ENCODE measurements at regions not wholly inside any gene's neighbourhood (a gene's known extent, or its start where the extent isn't known, plus 50 kb on each side); places are given as distances from the start of the nearest gene placed in this dataset.

DNA sequence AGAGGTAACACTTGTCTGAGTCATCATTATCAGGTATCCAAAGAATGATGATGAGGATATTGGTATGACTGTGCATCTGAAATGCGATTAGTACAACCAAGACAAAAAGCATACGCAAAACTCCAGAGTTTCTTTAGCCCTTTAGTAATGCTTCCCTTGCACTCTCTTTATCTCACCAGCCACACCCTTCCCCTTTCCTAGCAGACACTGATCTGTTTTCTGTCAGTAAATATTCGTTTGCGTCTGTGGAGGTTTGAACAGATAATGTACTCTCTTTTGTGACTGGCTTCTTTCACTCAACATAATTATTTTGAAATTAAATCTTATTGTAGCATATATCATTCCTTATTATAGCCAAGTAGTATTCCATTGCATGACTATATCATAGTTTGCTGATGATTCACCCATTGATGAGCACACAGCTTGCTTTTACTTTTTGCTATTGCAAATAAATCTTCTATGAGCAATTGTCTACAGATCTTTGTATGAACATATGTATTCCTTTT lies 775.7 kb downstream of the SLC6A15 start (continued):
- TF ChIP-seq, protein P1, sequence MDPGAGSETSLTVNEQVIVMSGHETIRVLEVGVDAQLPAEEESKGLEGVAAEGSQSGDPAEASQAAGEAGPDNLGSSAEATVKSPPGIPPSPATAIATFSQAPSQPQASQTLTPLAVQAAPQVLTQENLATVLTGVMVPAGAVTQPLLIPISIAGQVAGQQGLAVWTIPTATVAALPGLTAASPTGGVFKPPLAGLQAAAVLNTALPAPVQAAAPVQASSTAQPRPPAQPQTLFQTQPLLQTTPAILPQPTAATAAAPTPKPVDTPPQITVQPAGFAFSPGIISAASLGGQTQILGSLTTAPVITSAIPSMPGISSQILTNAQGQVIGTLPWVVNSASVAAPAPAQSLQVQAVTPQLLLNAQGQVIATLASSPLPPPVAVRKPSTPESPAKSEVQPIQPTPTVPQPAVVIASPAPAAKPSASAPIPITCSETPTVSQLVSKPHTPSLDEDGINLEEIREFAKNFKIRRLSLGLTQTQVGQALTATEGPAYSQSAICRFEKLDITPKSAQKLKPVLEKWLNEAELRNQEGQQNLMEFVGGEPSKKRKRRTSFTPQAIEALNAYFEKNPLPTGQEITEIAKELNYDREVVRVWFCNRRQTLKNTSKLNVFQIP (CRISPR knock-in tag; IDR thresholded peaks at IDR 0.05; ENCODE audit: borderline replicate concordance, low read depth) = peak; percentile 45; the same call in 1 of the 2 replicates
- TF ChIP-seq ZNF8 (CRISPR knock-in tag; IDR thresholded peaks at IDR 0.05) (peak; percentile 22; the same call in 1 of the 2 replicates), BACH2 (CRISPR knock-in tag; IDR thresholded peaks at IDR 0.05; ENCODE audit: borderline replicate concordance) (no peak), TCF4 (CRISPR knock-in tag; IDR thresholded peaks at IDR 0.05; ENCODE audit: borderline replicate concordance) (peak; percentile 88), ISL1 (CRISPR knock-in tag; IDR thresholded peaks at IDR 0.05) (peak; percentile 100), ZC3H10 (CRISPR knock-in tag; IDR thresholded peaks at IDR 0.05) (peak; percentile 63; the same call in 1 of the 2 replicates), ZNF70 (CRISPR knock-in tag; IDR thresholded peaks at IDR 0.05) (no peak)
- TF ChIP-seq, protein P2, sequence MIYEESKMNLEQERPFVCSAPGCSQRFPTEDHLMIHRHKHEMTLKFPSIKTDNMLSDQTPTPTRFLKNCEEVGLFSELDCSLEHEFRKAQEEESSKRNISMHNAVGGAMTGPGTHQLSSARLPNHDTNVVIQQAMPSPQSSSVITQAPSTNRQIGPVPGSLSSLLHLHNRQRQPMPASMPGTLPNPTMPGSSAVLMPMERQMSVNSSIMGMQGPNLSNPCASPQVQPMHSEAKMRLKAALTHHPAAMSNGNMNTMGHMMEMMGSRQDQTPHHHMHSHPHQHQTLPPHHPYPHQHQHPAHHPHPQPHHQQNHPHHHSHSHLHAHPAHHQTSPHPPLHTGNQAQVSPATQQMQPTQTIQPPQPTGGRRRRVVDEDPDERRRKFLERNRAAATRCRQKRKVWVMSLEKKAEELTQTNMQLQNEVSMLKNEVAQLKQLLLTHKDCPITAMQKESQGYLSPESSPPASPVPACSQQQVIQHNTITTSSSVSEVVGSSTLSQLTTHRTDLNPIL (CRISPR knock-in tag; IDR thresholded peaks at IDR 0.05; ENCODE audit: low read depth) = peak; percentile 97
- TF ChIP-seq, protein P3, sequence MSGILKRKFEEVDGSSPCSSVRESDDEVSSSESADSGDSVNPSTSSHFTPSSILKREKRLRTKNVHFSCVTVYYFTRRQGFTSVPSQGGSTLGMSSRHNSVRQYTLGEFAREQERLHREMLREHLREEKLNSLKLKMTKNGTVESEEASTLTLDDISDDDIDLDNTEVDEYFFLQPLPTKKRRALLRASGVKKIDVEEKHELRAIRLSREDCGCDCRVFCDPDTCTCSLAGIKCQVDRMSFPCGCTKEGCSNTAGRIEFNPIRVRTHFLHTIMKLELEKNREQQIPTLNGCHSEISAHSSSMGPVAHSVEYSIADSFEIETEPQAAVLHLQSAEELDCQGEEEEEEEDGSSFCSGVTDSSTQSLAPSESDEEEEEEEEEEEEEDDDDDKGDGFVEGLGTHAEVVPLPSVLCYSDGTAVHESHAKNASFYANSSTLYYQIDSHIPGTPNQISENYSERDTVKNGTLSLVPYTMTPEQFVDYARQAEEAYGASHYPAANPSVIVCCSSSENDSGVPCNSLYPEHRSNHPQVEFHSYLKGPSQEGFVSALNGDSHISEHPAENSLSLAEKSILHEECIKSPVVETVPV (CRISPR knock-in tag; IDR thresholded peaks at IDR 0.05) = peak; percentile 89

DNA sequence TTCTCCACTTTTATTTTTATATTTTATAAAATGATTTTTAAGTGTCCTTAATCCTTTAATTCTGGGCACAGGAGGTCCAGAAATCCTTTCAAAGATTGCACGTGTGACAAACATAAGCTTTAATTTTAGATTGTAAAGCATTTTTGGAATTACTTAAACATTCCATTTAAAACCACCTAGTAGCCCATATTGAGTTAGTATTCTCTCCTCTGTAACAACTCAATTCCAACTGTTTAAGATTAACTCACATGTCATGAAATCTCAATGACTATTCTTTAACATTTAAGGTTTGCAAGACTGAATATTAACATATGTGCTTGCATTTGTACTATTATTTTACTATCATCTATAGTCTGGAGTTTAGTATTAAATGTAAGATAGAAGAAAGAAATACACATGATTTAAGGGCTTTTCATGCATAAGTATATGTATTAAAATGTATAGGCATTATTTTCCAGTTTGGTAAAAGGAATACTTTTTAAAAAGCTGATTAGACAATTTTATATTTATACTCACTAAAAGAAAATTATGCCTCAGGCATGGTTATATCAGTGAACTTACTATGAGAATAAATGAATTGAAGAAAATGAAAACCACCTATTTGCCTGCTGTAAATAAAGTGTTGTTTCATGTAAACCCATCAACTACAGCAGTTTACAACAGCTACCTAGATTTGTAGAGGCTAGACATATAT lies 776.9 kb downstream of the SLC6A15 start:
- ATAC-seq = no peak
- TF ChIP-seq TCF4 (CRISPR knock-in tag; IDR thresholded peaks at IDR 0.05; ENCODE audit: borderline replicate concordance) = no peak
- TF ChIP-seq PPARA (CRISPR knock-in tag; IDR thresholded peaks at IDR 0.05; ENCODE audit: borderline replicate concordance) = no peak
- no peak for TF ChIP-seq GLIS3 (CRISPR knock-in tag; IDR thresholded peaks at IDR 0.05)
- TF ChIP-seq ARNTL (CRISPR knock-in tag; IDR thresholded peaks at IDR 0.05; ENCODE audit: borderline replicate concordance, low read depth) = no peak
- TF ChIP-seq, protein P2 (CRISPR knock-in tag; IDR thresholded peaks at IDR 0.05; ENCODE audit: low read depth) = no peak
- TF ChIP-seq ZFP30 (CRISPR knock-in tag; IDR thresholded peaks at IDR 0.05) = no peak
- TF ChIP-seq ZC3H10 (CRISPR knock-in tag; IDR thresholded peaks at IDR 0.05) = no peak

DNA sequence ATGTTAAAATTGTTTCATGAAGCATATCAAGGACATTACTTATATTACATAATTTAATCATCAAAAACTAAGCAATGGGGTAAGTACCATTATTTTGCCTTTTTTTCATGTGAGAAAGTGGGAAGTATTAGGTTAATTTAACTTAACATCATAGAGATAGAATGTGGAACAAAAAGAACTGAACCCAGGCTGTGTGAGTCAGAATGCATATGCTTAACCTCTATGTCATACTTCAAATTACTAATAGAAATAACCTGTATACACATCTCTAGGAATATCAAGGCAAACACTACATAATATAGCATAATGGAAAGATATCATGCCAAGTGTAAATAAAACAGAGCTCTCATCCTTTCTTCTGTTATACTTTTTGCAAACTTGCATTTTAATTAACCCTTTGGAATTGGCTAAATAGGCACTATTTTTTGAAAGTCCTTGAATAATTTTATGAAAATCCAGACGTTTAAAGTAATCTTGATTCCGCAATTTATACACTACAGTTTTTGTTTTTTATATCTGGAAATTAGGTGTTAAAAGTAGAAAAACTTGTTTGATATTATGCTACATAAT lies 777.7 kb downstream of the SLC6A15 start:
- no peak for ATAC-seq
- TF ChIP-seq ZNF70 (CRISPR knock-in tag; IDR thresholded peaks at IDR 0.05) = no peak
- TF ChIP-seq ZFP30 (CRISPR knock-in tag; IDR thresholded peaks at IDR 0.05) = no peak

DNA sequence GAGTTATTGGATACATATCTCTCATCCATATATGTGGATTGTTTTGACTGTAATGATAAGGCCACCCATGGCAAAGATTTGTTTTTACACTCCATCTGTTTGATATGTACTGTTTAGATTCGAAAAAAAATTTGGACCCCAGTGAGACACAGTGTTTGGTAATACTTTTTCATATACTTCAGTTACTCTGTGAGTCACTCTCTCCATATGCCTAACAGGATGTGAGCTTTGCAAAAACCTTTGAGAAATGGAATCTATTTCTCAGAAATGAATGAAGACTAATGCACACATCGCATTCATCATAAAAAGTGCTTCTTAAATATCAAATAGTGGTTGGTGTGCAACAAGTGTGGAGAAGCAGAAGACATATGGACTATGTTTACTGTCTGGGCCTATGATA lies 781.5 kb downstream of the SLC6A15 start:
- TF ChIP-seq ESRRG (CRISPR knock-in tag; IDR thresholded peaks at IDR 0.05) (no peak), ISL1 (CRISPR knock-in tag; IDR thresholded peaks at IDR 0.05) (peak; percentile 67), ZNF70 (CRISPR knock-in tag; IDR thresholded peaks at IDR 0.05) (0 out of 2 replicates have a peak, but pooled peaks have one; percentile 22)
- peak; percentile 90 for ATAC-seq

DNA sequence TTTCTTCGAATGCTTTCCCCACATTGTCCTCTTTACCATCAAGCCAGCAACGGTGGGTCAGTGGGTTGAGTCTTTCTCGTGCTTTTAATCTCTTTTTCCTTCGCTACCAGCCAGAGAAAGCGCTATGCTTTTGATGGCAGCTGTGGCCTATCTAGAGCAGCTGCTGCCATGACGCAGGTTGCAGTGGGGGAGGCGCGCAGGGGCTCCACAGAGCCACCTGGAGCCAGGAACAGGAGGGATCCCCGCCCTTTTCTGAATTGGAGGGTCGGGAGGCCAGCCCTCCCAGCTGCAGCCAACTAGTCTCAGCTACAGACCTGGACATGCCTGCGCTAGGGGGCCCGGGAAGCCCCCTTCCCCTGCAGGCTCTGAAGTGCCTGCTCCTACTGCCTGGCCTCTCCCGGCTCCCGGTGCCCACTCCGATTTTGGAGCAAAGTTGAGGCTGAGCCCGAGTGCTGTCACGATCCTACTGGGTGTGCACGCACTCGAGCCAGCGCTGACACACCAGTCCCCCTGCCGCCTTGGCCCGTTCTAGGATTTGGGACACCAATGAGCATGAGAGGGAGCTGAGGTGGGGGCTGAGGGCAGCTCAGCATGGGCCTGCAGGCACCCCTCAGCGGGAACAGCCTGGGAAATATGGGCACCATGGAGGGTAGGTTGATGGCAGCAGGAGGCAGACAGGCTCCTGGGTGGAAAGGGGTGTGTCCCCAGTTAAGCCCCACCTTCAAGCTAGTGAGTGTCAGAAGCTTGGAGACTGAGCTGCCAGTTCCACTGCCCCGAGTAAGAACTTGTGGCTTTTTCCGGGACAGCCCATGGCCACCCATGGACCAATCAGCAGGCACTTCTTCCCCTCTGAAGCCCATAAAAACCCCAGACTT lies 784.2 kb downstream of the SLC6A15 start:
- ATAC-seq = no peak
- no peak for TF ChIP-seq GLIS3 (CRISPR knock-in tag; IDR thresholded peaks at IDR 0.05)
- no peak for TF ChIP-seq ZNF565 (CRISPR knock-in tag; conservative IDR thresholded peaks at IDR 0.05; ENCODE audit: low read depth)
- TF ChIP-seq, protein P2 (CRISPR knock-in tag; IDR thresholded peaks at IDR 0.05; ENCODE audit: low read depth) = no peak
- no peak for TF ChIP-seq RARB (CRISPR knock-in tag; IDR thresholded peaks at IDR 0.05)
- TF ChIP-seq, protein P3 (CRISPR knock-in tag; IDR thresholded peaks at IDR 0.05) = no peak
- no peak for TF ChIP-seq ZFP3 (CRISPR knock-in tag; IDR thresholded peaks at IDR 0.05)
- no peak for TF ChIP-seq CSDC2 (CRISPR knock-in tag; IDR thresholded peaks at IDR 0.05)
- TF ChIP-seq PPARA (CRISPR knock-in tag; IDR thresholded peaks at IDR 0.05; ENCODE audit: borderline replicate concordance) = no peak
- TF ChIP-seq, protein P4, sequence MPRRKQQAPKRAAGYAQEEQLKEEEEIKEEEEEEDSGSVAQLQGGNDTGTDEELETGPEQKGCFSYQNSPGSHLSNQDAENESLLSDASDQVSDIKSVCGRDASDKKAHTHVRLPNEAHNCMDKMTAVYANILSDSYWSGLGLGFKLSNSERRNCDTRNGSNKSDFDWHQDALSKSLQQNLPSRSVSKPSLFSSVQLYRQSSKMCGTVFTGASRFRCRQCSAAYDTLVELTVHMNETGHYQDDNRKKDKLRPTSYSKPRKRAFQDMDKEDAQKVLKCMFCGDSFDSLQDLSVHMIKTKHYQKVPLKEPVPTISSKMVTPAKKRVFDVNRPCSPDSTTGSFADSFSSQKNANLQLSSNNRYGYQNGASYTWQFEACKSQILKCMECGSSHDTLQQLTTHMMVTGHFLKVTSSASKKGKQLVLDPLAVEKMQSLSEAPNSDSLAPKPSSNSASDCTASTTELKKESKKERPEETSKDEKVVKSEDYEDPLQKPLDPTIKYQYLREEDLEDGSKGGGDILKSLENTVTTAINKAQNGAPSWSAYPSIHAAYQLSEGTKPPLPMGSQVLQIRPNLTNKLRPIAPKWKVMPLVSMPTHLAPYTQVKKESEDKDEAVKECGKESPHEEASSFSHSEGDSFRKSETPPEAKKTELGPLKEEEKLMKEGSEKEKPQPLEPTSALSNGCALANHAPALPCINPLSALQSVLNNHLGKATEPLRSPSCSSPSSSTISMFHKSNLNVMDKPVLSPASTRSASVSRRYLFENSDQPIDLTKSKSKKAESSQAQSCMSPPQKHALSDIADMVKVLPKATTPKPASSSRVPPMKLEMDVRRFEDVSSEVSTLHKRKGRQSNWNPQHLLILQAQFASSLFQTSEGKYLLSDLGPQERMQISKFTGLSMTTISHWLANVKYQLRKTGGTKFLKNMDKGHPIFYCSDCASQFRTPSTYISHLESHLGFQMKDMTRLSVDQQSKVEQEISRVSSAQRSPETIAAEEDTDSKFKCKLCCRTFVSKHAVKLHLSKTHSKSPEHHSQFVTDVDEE (CRISPR knock-in tag; IDR thresholded peaks at IDR 0.05) = no peak

Data from SK-N-SH treated with all-trans-retinoic acid at 6 μM for 48 hours (cell line).